ENCODE measurements at regions not wholly inside any gene's neighbourhood (a gene's known extent, or its start where the extent isn't known, plus 50 kb on each side); places are given as distances from the start of the nearest gene placed in this dataset.

DNA sequence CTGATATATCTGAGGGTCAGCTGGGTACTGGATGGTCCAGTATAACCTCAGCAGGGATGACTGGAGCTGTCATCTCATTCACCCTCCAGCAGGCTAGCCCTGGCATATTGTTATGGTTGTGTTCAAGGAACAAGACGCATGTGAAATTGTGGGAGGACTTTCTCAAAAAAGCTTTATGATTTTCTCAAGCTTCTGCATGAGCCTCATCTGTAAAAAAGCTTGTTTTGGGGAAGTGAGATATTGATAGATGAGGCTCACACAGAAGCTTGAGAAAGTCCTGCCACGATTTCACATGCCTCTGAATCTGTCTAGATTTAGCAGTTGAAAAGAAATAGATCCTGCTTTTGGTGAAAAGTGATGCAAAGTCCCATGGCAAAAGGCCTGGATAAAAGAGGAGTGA is 93.4 kb downstream of the SPCS3 start:
- Mint-ChIP-seq H3K27ac (no peak overlapping the region), H3K4me3 (no peak overlapping the region), H3K9me3 (no peaks in the 10 kb centered on the region), H3K36me3 (ENCODE audit: low read depth) (no peaks in the 10 kb centered on the region), H3K27me3 (ENCODE audit: insufficient read depth) (no peaks in the 10 kb centered on the region), H3K4me1 (no peaks in the 10 kb centered on the region)
- H3K36me3 ChIP-seq (ENCODE audit: control insufficient read depth, insufficient read depth, low read length): no peaks in the 10 kb centered on the region
- no peaks in the 10 kb centered on the region for H3K4me1 ChIP-seq (ENCODE audit: control insufficient read depth, insufficient read depth, low read length)
- no peaks in the 10 kb centered on the region for H3K27me3 ChIP-seq (ENCODE audit: control insufficient read depth, insufficient read depth, low read length, poor library complexity, severe bottlenecking)
- H3K4me3 ChIP-seq (ENCODE audit: low read length): no peak overlapping the region
- no peak for DNase-seq
- TF ChIP-seq, protein P1, sequence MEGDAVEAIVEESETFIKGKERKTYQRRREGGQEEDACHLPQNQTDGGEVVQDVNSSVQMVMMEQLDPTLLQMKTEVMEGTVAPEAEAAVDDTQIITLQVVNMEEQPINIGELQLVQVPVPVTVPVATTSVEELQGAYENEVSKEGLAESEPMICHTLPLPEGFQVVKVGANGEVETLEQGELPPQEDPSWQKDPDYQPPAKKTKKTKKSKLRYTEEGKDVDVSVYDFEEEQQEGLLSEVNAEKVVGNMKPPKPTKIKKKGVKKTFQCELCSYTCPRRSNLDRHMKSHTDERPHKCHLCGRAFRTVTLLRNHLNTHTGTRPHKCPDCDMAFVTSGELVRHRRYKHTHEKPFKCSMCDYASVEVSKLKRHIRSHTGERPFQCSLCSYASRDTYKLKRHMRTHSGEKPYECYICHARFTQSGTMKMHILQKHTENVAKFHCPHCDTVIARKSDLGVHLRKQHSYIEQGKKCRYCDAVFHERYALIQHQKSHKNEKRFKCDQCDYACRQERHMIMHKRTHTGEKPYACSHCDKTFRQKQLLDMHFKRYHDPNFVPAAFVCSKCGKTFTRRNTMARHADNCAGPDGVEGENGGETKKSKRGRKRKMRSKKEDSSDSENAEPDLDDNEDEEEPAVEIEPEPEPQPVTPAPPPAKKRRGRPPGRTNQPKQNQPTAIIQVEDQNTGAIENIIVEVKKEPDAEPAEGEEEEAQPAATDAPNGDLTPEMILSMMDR (conservative IDR thresholded peaks at IDR 0.05): no peak
- whole genome bisulfite sequencing, 2 experiments (ENCODE audit: insufficient coverage in 1 of 2, insufficient read length in 1 of 2): 78 to 89% methylated on average over 2 of the region's 2 CpGs
- no peaks in the 10 kb centered on the region for H3K9me3 ChIP-seq (ENCODE audit: control insufficient read depth, low read length)
- no peak overlapping the region for H3K9ac ChIP-seq (ENCODE audit: extremely low read depth, low read length, poor library complexity, severe bottlenecking)
- H3K27ac ChIP-seq (ENCODE audit: low read depth, low read length): no peak overlapping the region

DNA sequence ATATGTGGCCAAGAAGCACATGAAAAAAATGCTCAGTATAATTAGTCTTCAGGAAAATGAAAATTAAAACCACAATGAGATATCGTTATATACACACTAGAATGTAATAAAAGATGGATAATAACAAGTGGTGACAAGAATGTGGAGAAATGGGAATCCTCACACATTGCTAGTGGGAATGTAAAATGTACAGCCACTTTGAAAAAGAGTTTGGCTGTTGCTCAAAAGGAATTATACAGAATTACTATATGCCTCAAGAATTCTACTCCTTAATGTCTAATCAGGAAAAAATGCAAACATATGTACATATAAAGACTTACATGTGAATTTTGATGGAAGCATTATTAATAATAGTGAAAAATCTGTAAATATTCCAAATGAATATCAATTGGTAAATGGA is 102.2 kb downstream of the SPCS3 start:
- Histone ChIP-seq H3K4me3 (ENCODE audit: low read length) (no peak overlapping the region), H3K4me1 (ENCODE audit: control insufficient read depth, insufficient read depth, low read length) (no peaks in the 10 kb centered on the region), H3K27ac (ENCODE audit: low read depth, low read length) (no peak overlapping the region), H3K9ac (ENCODE audit: extremely low read depth, low read length, poor library complexity, severe bottlenecking) (no peak overlapping the region), H3K9me3 (ENCODE audit: control insufficient read depth, low read length) (no peaks in the 10 kb centered on the region), H3K36me3 (ENCODE audit: control insufficient read depth, insufficient read depth, low read length) (no peaks in the 10 kb centered on the region), H3K27me3 (ENCODE audit: control insufficient read depth, insufficient read depth, low read length, poor library complexity, severe bottlenecking) (no peaks in the 10 kb centered on the region)
- no peak for DNase-seq
- Mint-ChIP-seq H3K36me3 (ENCODE audit: low read depth) (no peaks in the 10 kb centered on the region), H3K9me3 (no peaks in the 10 kb centered on the region), H3K27me3 (ENCODE audit: insufficient read depth) (no peaks in the 10 kb centered on the region), H3K4me1 (no peaks in the 10 kb centered on the region), H3K27ac (no peak overlapping the region), H3K4me3 (no peak overlapping the region)
- TF ChIP-seq, protein P1 (conservative IDR thresholded peaks at IDR 0.05): no peak
- WGBS, 2 experiments (ENCODE audit: insufficient coverage in 1 of 2, insufficient read length in 1 of 2): 100% methylated on average over 1 of the region's 1 CpG; no CpG with 5 or more reads in 1 of the 2 experiments

DNA sequence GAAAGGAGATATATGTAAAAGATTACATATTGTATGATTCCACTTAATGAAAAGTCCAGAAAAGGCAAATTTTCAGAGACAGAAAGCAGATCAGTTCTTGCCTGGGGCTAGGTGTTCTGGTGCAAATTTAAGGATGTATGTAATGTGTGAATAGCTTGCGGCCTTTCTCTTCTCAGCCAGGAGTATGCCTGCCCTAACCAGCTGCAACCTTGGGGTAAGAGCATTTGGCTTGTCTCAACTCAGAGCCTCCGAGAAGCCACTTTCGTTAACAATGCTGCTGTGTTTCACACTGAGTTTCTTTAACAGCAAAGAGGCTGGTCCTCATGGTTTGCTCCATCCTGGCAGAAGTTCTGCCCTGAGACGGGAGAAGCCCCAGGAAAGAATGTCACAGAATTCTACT is 102.7 kb downstream of the SPCS3 start:
- H3K9ac ChIP-seq (ENCODE audit: extremely low read depth, low read length, poor library complexity, severe bottlenecking): no peak overlapping the region
- H3K4me3 ChIP-seq (ENCODE audit: low read length): no peak overlapping the region
- no peaks in the 10 kb centered on the region for H3K9me3 ChIP-seq (ENCODE audit: control insufficient read depth, low read length)
- H3K36me3 ChIP-seq (ENCODE audit: control insufficient read depth, insufficient read depth, low read length): no peaks in the 10 kb centered on the region
- Mint-ChIP-seq H3K4me1 (no peaks in the 10 kb centered on the region), H3K27me3 (ENCODE audit: insufficient read depth) (no peaks in the 10 kb centered on the region), H3K27ac (no peak overlapping the region), H3K4me3 (no peak overlapping the region), H3K9me3 (no peaks in the 10 kb centered on the region), H3K36me3 (ENCODE audit: low read depth) (no peaks in the 10 kb centered on the region)
- no peaks in the 10 kb centered on the region for H3K27me3 ChIP-seq (ENCODE audit: control insufficient read depth, insufficient read depth, low read length, poor library complexity, severe bottlenecking)
- no peaks in the 10 kb centered on the region for H3K4me1 ChIP-seq (ENCODE audit: control insufficient read depth, insufficient read depth, low read length)
- WGBS, 2 experiments (ENCODE audit: insufficient coverage in 1 of 2, insufficient read length in 1 of 2): 39 to 74% methylated on average over 2 to 4 of the region's 4 CpGs
- TF ChIP-seq, protein P1 (conservative IDR thresholded peaks at IDR 0.05): no peak
- no peak overlapping the region for H3K27ac ChIP-seq (ENCODE audit: low read depth, low read length)
- DNase-seq: no peak
